HG03378 (cell line): ENCODE measurements at regions not wholly inside any gene's neighbourhood (a gene's known extent, or its start where the extent isn't known, plus 50 kb on each side); places are given as distances from the start of the nearest gene placed in this dataset.
"Not testable (repeated sequence)": the region's sequence is repeated elsewhere in the genome, so short reads cannot be mapped to it uniquely, and the experiment has no call there.

Experiments
- ATAC-seq: cut with Tn5 transposase; IDR thresholded peaks from one replicate; pipeline ENCODE4 v1.9.1; 2021; ENCODE audit warnings: mild to moderate bottlenecking, moderate library complexity; ENCODE audit not compliant: unreplicated experiment

DNA sequence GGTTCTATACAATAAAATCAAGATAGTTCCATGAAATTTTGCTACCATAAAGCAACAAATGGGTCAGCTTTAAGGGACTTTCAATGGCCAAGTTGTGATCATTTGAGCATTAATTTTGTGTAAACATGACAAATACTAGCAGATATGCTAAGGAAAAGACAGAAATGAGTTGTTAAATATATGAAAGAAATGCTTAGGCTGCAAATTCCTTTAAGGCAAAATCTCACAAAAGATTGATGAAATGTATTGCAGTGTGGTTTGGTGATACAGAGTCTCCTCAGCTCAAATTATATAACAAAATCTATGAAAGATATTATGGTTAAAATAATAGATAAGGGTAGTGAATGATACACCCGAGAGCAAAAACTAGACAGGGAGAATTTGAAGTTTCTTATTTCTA lies 377.2 kb downstream of the RAP2B start:
- no peak for ATAC-seq

DNA sequence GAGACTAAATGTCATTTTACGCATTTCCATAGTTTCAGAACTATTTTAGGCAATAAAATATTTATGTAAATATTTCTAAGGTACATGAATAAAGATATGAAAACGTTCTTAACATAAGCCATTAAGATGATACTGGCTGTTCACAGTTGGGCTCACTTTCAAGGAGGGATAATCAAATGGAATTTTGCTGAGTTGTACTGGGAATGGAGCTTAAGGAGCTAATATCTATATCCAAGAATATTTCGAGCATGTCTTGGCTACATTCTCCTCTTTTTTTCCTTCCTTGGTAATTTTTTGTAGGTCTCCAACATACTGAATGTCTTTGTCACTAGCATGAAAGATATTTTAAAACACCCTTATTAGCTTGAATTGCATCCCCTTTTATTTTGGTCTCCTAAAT lies 383.4 kb downstream of the RAP2B start:
- ATAC-seq, result no peak

GRCh38 chr3:153547970-153548369 lies 385.9 kb downstream of the RAP2B start:
- no peak for ATAC-seq

DNA sequence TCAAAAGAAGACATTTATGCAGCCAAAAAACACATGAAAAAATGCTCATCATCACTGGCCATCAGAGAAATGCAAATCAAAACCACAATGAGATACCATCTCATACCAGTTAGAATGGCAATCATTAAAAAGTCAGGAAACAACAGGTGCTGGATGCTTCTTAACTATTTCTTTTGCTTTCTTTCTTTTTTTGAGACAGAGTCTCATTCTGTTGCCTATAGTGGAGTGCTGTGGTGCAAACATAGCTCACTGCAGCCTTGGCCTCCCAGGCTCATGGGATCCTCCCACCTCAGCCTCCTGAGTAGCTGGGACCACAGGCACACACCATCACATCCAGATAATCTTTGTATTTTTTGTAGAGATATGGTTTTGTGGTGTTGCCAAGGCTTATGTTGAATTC lies 387.7 kb downstream of the RAP2B start:
- ATAC-seq, result not testable (repeated sequence)

GRCh38 chr3:153551536-153552285 lies 389.7 kb downstream of the RAP2B start:
- ATAC-seq, result no peak

- ATAC-seq, result no peak
Measured at GRCh38 chr3:153552887-153553604, 391.0 kb downstream of the RAP2B start.

GRCh38 chr3:153553605-153553945 lies 391.5 kb downstream of the RAP2B start:
- no peak for ATAC-seq

GRCh38 chr3:153555919-153556318 lies 393.9 kb downstream of the RAP2B start:
- no peak for ATAC-seq

- not testable (repeated sequence) for ATAC-seq
Measured at GRCh38 chr3:153559366-153559765, 397.3 kb downstream of the RAP2B start.

DNA sequence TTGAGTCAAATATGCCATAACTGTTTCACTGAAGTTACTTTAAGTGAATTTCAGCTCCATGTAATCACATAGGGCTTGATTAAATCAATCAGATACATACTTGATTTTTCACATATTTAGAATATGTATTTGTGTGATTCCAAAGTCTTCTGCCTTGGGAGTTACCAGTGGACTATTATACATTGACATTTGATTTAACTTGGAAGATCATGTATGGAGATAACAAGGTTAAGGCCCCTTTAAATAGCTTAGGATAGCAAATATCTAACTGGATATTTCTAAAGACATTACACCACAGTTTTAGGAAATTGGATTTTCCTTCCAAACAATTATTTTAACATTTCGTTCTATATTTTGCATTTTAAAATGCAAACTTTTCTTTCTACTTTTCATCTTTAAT lies 405.0 kb downstream of the RAP2B start:
- no peak for ATAC-seq

- no peak for ATAC-seq
Measured at GRCh38 chr3:153567556-153567955, 405.5 kb downstream of the RAP2B start.

- not testable (repeated sequence) for ATAC-seq
Measured at GRCh38 chr3:153570481-153570880, 408.5 kb downstream of the RAP2B start.

DNA sequence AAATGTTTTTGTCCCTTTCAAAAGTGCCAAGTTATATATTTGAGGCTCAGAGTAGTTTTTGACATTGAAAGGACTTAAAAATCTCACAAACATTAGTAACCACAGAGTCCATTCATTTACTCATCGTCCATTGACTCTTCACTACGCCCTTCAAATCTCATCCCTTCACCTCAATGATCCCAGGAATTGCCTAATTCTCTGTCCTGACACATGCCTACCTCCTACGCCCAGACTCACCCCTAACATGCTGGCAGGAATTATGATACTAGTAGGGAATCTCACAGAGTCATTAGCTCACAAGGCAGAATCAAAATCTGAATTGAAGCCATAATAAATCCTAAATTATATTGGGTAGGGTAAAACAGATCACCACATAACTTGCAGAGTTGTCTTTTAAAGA lies 410.1 kb downstream of the RAP2B start:
- no peak for ATAC-seq

DNA sequence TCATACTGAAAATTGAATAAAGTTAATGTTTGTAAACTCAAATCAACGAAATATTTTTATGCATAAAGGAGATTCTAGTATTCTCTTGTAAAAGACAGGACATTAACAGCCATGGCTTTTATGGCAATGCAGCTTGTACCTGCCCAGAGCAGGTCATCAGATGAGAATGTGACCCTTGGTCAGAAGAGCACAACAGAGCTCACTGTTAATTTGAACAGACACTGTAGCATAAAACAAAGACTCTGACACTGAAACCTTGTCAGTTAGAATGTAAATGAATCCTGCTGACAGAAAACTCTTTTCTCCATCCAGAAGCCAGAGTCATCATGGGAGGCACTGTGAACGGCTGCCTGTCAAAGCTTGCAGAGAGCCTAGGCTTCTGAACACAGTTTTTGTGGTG lies 410.6 kb downstream of the RAP2B start:
- no peak for ATAC-seq

DNA sequence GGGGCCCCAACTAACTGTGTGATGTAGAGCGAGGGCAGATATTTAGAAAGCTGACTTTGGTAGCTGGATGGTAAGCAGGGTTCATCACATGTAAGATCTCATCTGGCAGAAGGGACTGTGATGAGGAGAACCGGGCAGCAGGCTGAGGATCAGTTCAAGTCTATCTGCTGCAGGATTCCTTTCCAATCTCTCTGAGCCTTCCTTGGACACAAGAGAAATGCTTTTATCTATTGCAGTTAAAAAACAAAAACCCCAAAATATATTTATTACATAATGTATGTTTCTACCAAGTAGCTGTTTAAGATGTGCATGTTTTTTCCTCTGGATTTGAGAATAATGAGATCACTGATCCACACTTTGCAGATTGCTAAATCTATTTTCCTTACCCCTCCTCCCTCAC lies 411.5 kb downstream of the RAP2B start:
- no peak for ATAC-seq

GRCh38 chr3:153574445-153574844 lies 412.4 kb downstream of the RAP2B start:
- ATAC-seq, result no peak

DNA sequence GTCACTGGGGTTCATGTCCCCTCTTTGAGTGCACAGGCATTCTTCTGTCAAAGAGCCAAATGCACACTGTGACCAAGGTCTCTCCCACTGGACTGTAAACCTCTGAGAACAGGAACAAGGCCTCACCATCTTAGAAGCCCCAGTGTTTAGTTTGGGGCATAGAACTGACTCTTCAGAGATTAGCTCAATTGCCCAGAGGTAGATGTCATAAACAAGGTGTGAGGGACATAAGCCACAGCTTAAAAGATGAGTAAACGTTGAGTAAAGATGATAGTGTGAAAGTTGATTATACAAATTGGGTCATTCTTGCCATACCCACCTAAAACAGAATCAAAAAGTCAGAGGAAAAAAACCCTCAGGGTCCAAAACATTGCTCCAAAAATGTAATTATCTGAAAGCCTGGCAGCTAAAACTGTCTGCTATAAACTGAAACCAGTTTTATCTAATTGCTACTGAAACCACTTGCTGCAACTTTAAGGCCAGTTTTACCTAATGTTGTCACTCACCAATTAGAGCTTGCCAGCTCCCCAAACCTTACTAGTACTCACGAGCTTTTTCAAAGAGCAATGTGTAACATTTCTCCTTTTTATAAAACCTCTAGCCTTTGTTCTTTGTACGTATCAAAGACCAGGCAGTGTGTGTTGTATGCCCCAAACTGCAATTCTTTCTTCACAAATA lies 415.2 kb downstream of the RAP2B start:
- no peak for ATAC-seq

- no peak for ATAC-seq
Measured at GRCh38 chr3:153578046-153578445, 416.0 kb downstream of the RAP2B start.

DNA sequence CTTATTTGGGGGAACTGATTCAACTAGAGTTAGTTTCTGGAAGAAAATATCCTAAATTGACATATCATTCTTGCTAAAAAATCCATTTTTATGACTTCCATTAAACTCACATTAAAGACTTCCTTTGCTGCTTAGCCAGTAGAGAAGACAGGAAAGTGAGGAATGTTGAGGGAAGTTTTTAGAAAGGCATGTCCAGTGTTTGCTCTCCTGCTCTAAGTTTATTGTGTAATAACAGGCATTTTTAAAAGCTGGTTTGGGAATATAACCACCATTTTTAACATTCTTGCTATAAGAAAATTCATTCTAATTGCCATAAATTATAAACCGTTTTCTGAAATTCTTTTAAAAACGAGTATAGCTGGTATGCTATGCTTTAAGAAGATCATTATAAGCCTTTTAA lies 428.0 kb downstream of the RAP2B start:
- no peak for ATAC-seq

DNA sequence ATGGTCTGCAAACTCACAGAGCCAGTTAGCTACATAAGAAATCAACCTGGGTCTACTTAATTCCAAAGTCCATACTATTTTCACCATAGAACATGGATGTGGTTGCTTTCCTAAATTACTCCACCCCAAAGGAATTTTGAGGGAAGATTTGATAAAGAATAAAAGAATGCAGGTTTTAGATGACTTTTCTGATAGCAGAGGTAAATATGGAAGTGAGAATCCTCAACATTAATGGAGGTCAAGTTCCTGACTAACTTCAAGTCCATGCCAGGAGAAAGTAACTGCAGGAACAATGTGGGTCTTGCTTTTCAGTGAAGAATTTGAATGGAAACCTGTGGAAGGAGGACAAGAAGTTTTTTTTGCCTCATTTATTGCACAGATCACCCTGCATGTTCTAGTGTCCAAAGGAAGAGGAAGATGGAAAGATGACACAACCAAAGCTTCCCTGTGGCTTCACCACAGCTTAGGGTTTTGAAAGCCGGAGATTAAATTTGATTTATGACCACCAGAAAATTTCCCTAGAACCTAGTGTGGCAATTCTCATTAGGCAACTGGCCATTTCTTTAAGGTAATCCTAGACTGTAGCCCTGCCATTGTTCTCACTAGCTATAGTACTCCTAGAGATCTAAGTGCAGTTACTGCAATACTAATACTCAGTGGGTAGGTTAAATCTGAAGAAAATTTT lies 429.7 kb downstream of the RAP2B start:
- no peak for ATAC-seq

GRCh38 chr3:153595186-153595815 lies 433.3 kb downstream of the RAP2B start:
- ATAC-seq, result no peak
